ENCODE measurements at regions not wholly inside any gene's neighbourhood (a gene's known extent, or its start where the extent isn't known, plus 50 kb on each side); places are given as distances from the start of the nearest gene placed in this dataset.

DNA sequence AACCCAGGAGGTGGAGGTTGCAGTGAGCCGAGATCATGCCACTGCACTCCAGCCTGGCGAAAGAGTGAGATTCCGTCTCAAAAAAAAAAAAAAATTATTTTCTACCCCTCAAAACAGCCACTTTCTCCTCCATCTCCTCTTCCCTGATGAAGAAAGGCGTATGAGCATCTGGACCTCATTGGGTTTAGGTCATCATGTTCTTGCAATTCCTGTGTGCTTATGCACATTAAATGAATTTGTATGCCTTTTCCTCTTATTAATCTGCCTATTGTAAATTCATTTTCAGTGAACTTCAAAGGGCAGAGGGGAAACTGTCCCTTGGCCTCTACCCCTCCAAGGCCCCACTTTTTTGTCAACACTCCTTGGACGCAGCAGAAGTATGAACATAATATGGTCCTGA, 117.8 kb downstream of the RPLP1 start:
- TF ChIP-seq POLR2A (IDR thresholded peaks at IDR 0.05) (no peak), CTCF (IDR thresholded peaks at IDR 0.05) (no peak), POLR2AphosphoS5 (IDR thresholded peaks at IDR 0.05) (no peak), EP300 (IDR thresholded peaks at IDR 0.05; ENCODE audit: low read depth) (no peak)
